B cell (primary cell): ENCODE measurements at regions not wholly inside any gene's neighbourhood (a gene's known extent, or its start where the extent isn't known, plus 50 kb on each side); places are given as distances from the start of the nearest gene placed in this dataset.
A peak's percentile ranks its signal among the peaks of the same experiment; 100 is the strongest.

Experiments used
- ATAC-seq: fragments of 200-7000 bp; cut with Tn5 transposase; one replicate; pipeline ENCODE4 v1.10.0; 2021; ENCODE audit warnings: low read depth, mild to moderate bottlenecking, moderate number of reproducible peaks, moderate library complexity
- CTCF ChIA-PET: fragments of 350-600 bp; sonication (Branson Sonifier 250); formaldehyde crosslinking; loops from one replicate; lab custom pipeline; 2021; ENCODE audit warnings: antibody characterized with exemption, inconsistent platforms; lab: Charles Lee
- POLR2A ChIA-PET: fragments of 350-600 bp; sonication (Branson Sonifier 250); formaldehyde crosslinking; loops from one replicate; lab custom pipeline; 2021; ENCODE audit warnings: antibody characterized with exemption; lab: Charles Lee
- DNase-seq: peaks from one replicate; pipeline ENCODE4 v3.0.0; 2013
- H2AFZ ChIP-seq: 2 replicates; pipeline ENCODE4 v1.6.1; 2012; ENCODE audit warnings: mild to moderate bottlenecking, low read depth, low read length; ENCODE audit not compliant: insufficient read depth, poor library complexity, severe bottlenecking
- H3K27ac ChIP-seq, 2 donors: 1 replicate in 1 of 2; 2 replicates in 1 of 2; pipeline ENCODE4 v1.5.1; 2012 to 2013; ENCODE audit warnings: low read length in 2 of 2, mild to moderate bottlenecking in 2 of 2, moderate library complexity in 1 of 2
- H3K27me3 ChIP-seq, 4 experiments: fragments of 200-600 bp in 1 of 4; sonication (generic) in 1 of 4; replicated peaks in 1 of 4; 1 replicate in 2 of 4; 2 replicates in 2 of 4; pipeline versions ENCODE4 v1.6.1 to v1.7.0; 2013 to 2016; ENCODE audit warnings: low read length in 3 of 4, mild to moderate bottlenecking in 2 of 4, mixed read lengths in 1 of 4, moderate library complexity in 1 of 4; ENCODE audit not compliant: insufficient read depth in 4 of 4, control insufficient read depth in 3 of 4; ENCODE audit errors: control extremely low read depth in 1 of 4
- H3K36me3 ChIP-seq, 2 experiments: replicated peaks in 1 of 2; 1 replicate in 1 of 2; 2 replicates in 1 of 2; pipeline versions ENCODE4 v1.6.1 to v1.7.1; 2013; ENCODE audit warnings: low read length in 1 of 2; ENCODE audit not compliant: insufficient read depth in 2 of 2, control insufficient read depth in 1 of 2; ENCODE audit errors: control extremely low read depth in 1 of 2, extremely low read depth in 1 of 2
- H3K4me1 ChIP-seq, 2 donors: fragments of 200-600 bp in 1 of 2; sonication (generic) in 1 of 2; 1 replicate in 1 of 2; 2 replicates in 1 of 2; pipeline versions ENCODE4 v1.5.1 to v1.6.1; 2013 to 2017; ENCODE audit warnings: low read length in 2 of 2; ENCODE audit not compliant: control insufficient read depth in 2 of 2, insufficient read depth in 2 of 2
- H3K4me2 ChIP-seq: replicated peaks from 2 replicates; pipeline ENCODE3; 2012; ENCODE audit warnings: mild to moderate bottlenecking, low read depth, low read length; ENCODE audit not compliant: poor library complexity, severe bottlenecking
- H3K4me3 ChIP-seq, 5 experiments: fragments of 200-600 bp in 1 of 5; sonication (generic) in 1 of 5; 1 replicate in 3 of 5; 2 replicates in 2 of 5; pipeline versions ENCODE4 v1.5.1 to v1.7.0; 2011 to 2016; ENCODE audit warnings: low read length in 4 of 5, mild to moderate bottlenecking in 4 of 5, low read depth in 2 of 5, control low read depth in 1 of 5, moderate library complexity in 1 of 5; ENCODE audit not compliant: insufficient read depth in 1 of 5; ENCODE audit errors: control extremely low read depth in 1 of 5, extremely low read depth in 1 of 5
- H3K79me2 ChIP-seq: fragments of 200-600 bp; sonication (generic); one replicate; pipeline ENCODE4 v1.6.0; 2016; ENCODE audit warnings: low read length; ENCODE audit not compliant: control insufficient read depth, insufficient read depth
- H3K9ac ChIP-seq: fragments of 200-600 bp; sonication (generic); 2 replicates; pipeline ENCODE4 v1.6.1; 2017; ENCODE audit warnings: mild to moderate bottlenecking, low read length, moderate library complexity
- H3K9me3 ChIP-seq, 3 donors: one replicate each; pipeline versions ENCODE4 v1.6.1 to v1.7.1; 2013; ENCODE audit warnings: low read length in 2 of 3; ENCODE audit not compliant: control insufficient read depth in 2 of 3, insufficient read depth in 1 of 3; ENCODE audit errors: control extremely low read depth in 1 of 3
- H4K20me1 ChIP-seq: 2 replicates; pipeline ENCODE4 v1.6.0; 2012; ENCODE audit warnings: mild to moderate bottlenecking, low read length; ENCODE audit not compliant: insufficient read depth, control insufficient read depth, poor library complexity, severe bottlenecking
- H3K27ac Mint-ChIP-seq: one replicate; pipeline ENCODE4 v1.8.0; 2021; ENCODE audit warnings: mixed read lengths
- H3K27me3 Mint-ChIP-seq: one replicate; pipeline ENCODE4 v1.8.0; 2021; ENCODE audit warnings: mixed read lengths
- H3K4me1 Mint-ChIP-seq: one replicate; pipeline ENCODE4 v1.8.0; 2021; ENCODE audit warnings: mixed read lengths
- H3K4me3 Mint-ChIP-seq: one replicate; pipeline ENCODE4 v1.8.0; 2021; ENCODE audit warnings: mixed read lengths
- H3K9me3 Mint-ChIP-seq: one replicate; pipeline ENCODE4 v1.8.0; 2022; ENCODE audit warnings: mixed read lengths; ENCODE audit not compliant: insufficient read depth
- CTCF ChIP-seq: fragments of 200-600 bp; IDR thresholded peaks from one replicate; pipeline ENCODE4 v1.8.0; 2022; ENCODE audit warnings: antibody characterized with exemption, mild to moderate bottlenecking
- EZH2 ChIP-seq: IDR thresholded peaks from 2 replicates; pipeline ENCODE4 v1.6.1; 2012; ENCODE audit warnings: borderline replicate concordance, low read depth, mild to moderate bottlenecking, moderate library complexity, low read length; ENCODE audit not compliant: insufficient read depth, poor library complexity, severe bottlenecking
- WGBS: methylation state at CpG from one replicate; pipeline ENCODE4 v1.1.5; 2013; ENCODE audit warnings: missing lambda C conversion rate; ENCODE audit not compliant: insufficient coverage; 5-methylcytosine and 5-hydroxymethylcytosine counted together
- intact Hi-C: fragments of 100-400 bp; cut with micrococcal nuclease; formaldehyde crosslinking; loops from one replicate; pipeline ENCODE4 v1.10.0; 2022

GRCh38 chr14:73785336-73785833 lies 66.2 kb upstream of the PTGR2 start:
- Histone ChIP-seq H4K20me1 (peaks cover 56% of the 10 kb centered on the region), H3K4me2 (peak overlapping the region; percentile 76), H3K4me1 (peaks cover 45 to 49% of the 10 kb centered on the region in 2 donors), H3K79me2 (peaks cover 96% of the 10 kb centered on the region), H3K27me3 (no peaks in the 10 kb centered on the region), H3K36me3 (peaks cover 0 to 7% of the 10 kb centered on the region in 2 experiments), H3K27ac (peak overlapping the region; percentile 37 to 90), H3K4me3 (peak overlapping the region; percentile 72 to 89 (median 80)), H3K9ac (peak overlapping the region; percentile 89), H3K9me3 (no peaks in the 10 kb centered on the region), H2AFZ (peak overlapping the region; percentile 89)
- Mint-ChIP-seq H3K9me3 (no peaks in the 10 kb centered on the region), H3K4me1 (peaks cover 66% of the 10 kb centered on the region), H3K27me3 (no peaks in the 10 kb centered on the region), H3K4me3 (peak overlapping the region; percentile 92), H3K27ac (peak overlapping the region; percentile 93)
- ChIA-PET POLR2A (interaction anchor here (1.3 to 6.1 kb wide), 5 partner anchors 14 to 66 kb away, joined by 3 to 60 read pairs (median 21); partner anchors contain the start of gene PTGR2), CTCF (interaction anchor here (0.6 to 6.9 kb wide), 14 partner anchors 8 to 109 kb away, joined by 3 to 113 read pairs (median 8); a partner anchor contains a TSS)
- DNase-seq, result peak; percentile 50
- ATAC-seq, result peak; percentile 22
- intact Hi-C loops, result no loop called here
- 0% methylated on average over 3 of the region's 8 CpGs for WGBS
- no peak for TF ChIP-seq EZH2
- no peak for TF ChIP-seq CTCF

GRCh38 chr14:73784988-73785313 lies 66.7 kb upstream of the PTGR2 start:
- peak overlapping the region; percentile 92 for H3K4me3 Mint-ChIP-seq
- H3K9ac ChIP-seq, result peak overlapping the region; percentile 89
- 83% methylated on average over 1 of the region's 4 CpGs for WGBS
- ChIA-PET POLR2A (interaction anchor here (0.8 to 6.1 kb wide), 5 partner anchors 14 to 31 kb away, joined by 4 to 60 read pairs (median 9); a partner anchor contains a TSS), CTCF (interaction anchor here (0.6 to 6.9 kb wide), 13 partner anchors 10 to 109 kb away, joined by 3 to 113 read pairs (median 10); a partner anchor contains a TSS)
- peaks cover 96% of the 10 kb centered on the region for H3K79me2 ChIP-seq
- no peaks in the 10 kb centered on the region for H3K27me3 Mint-ChIP-seq
- ATAC-seq (no peak), DNase-seq (no peak)
- H2AFZ ChIP-seq, result no peak overlapping the region
- H3K27me3 ChIP-seq, result no peaks in the 10 kb centered on the region
- TF ChIP-seq EZH2 (no peak), CTCF (no peak)
- intact Hi-C loops, result loop anchor here (5.0 kb wide), 1 partner anchor 138 kb away; no protein-coding TSS in a partner anchor
- H3K9me3 Mint-ChIP-seq, result no peaks in the 10 kb centered on the region
- H3K4me1 ChIP-seq, result peaks cover 47 to 49% of the 10 kb centered on the region in 2 donors
- peaks cover 60% of the 10 kb centered on the region for H4K20me1 ChIP-seq
- peak overlapping the region; percentile 93 for H3K27ac Mint-ChIP-seq
- peaks cover 69% of the 10 kb centered on the region for H3K4me1 Mint-ChIP-seq
- peaks cover 0 to 11% of the 10 kb centered on the region in 2 experiments for H3K36me3 ChIP-seq
- peak overlapping the region; percentile 76 for H3K4me2 ChIP-seq
- H3K27ac ChIP-seq, result peak overlapping the region; percentile 19 to 90
- H3K4me3 ChIP-seq, result peak overlapping the region in 3 of 5 experiments; percentile 80 to 89 (median 86)
- no peaks in the 10 kb centered on the region for H3K9me3 ChIP-seq
